HuH-7 (cell line): ENCODE measurements at regions not wholly inside any gene's neighbourhood (a gene's known extent, or its start where the extent isn't known, plus 50 kb on each side); places are given as distances from the start of the nearest gene placed in this dataset.
"Not testable (repeated sequence)": the region's sequence is repeated elsewhere in the genome, so short reads cannot be mapped to it uniquely, and the experiment has no call there.

Source experiments
- DNase-seq: peaks from one replicate; pipeline ENCODE4 v3.0.0; 2011; ENCODE audit warnings: low spot score

- no peak for DNase-seq
Measured at GRCh38 chr2:142649581-142649980, 227.9 kb upstream of the KYNU start.

- no peak for DNase-seq
Measured at GRCh38 chr2:142642650-142643049, 234.8 kb upstream of the KYNU start.

- DNase-seq: no peak
Measured at GRCh38 chr2:142629193-142629592, 248.3 kb upstream of the KYNU start.

GRCh38 chr2:142621287-142621686, 256.2 kb upstream of the KYNU start:
- DNase-seq: no peak

GRCh38 chr2:142617461-142617860, 260.0 kb upstream of the KYNU start:
- DNase-seq: no peak

GRCh38 chr2:142615876-142616275, 261.6 kb upstream of the KYNU start:
- no peak for DNase-seq

GRCh38 chr2:142613193-142613592, 264.3 kb upstream of the KYNU start:
- DNase-seq: not testable (repeated sequence)

- DNase-seq: no peak
Measured at GRCh38 chr2:142605421-142605820, 272.0 kb upstream of the KYNU start.

GRCh38 chr2:142603759-142604158, 273.7 kb upstream of the KYNU start:
- no peak for DNase-seq

GRCh38 chr2:142602418-142602989, 275.0 kb upstream of the KYNU start:
- no peak for DNase-seq

- DNase-seq: no peak
Measured at GRCh38 chr2:142601794-142602193, 275.7 kb upstream of the KYNU start.

- DNase-seq: no peak
Measured at GRCh38 chr2:142599504-142599903, 278.0 kb upstream of the KYNU start.

- no peak for DNase-seq
Measured at GRCh38 chr2:142598846-142599245, 278.6 kb upstream of the KYNU start.

- DNase-seq: no peak
Measured at GRCh38 chr2:142596334-142597088, 281.0 kb upstream of the KYNU start.

GRCh38 chr2:142594935-142595334, 282.5 kb upstream of the KYNU start:
- no peak for DNase-seq

- DNase-seq: no peak
Measured at GRCh38 chr2:142592171-142592570, 285.3 kb upstream of the KYNU start.

- DNase-seq: no peak
Measured at GRCh38 chr2:142591420-142591819, 286.0 kb upstream of the KYNU start.

GRCh38 chr2:142588269-142588668, 289.2 kb upstream of the KYNU start:
- DNase-seq: no peak

GRCh38 chr2:142586693-142587580, 290.5 kb upstream of the KYNU start:
- no peak for DNase-seq

- DNase-seq: no peak
Measured at GRCh38 chr2:142585785-142586184, 291.7 kb upstream of the KYNU start.

- DNase-seq: no peak
Measured at GRCh38 chr2:142582317-142582716, 295.1 kb upstream of the KYNU start.

GRCh38 chr2:142581491-142581890, 296.0 kb upstream of the KYNU start:
- DNase-seq: no peak

- DNase-seq: no peak
Measured at GRCh38 chr2:142580691-142581090, 296.8 kb upstream of the KYNU start.
